Effector memory CD8-positive, alpha-beta T cell (primary cell): ENCODE measurements at regions not wholly inside any gene's neighbourhood (a gene's known extent, or its start where the extent isn't known, plus 50 kb on each side); places are given as distances from the start of the nearest gene placed in this dataset.

Experiments
- ATAC-seq: fragments of 150-1000 bp; cut with Tn5 transposase; replicated peaks from 2 replicates; pipeline ENCODE4 v1.10.0; 2021; ENCODE audit warnings: mild to moderate bottlenecking, moderate library complexity
- DNase-seq, 3 experiments: peaks; one replicate each; pipeline ENCODE4 v3.0.0; 2021
- H3K27ac Mint-ChIP-seq, 2 donors: one replicate each; pipeline ENCODE4 v1.8.0; 2022; ENCODE audit warnings: mild to moderate bottlenecking in 2 of 2, mixed read lengths in 2 of 2, moderate library complexity in 2 of 2
- H3K27me3 Mint-ChIP-seq, 2 donors: one replicate each; pipeline ENCODE4 v1.8.0; 2022; ENCODE audit warnings: mixed read lengths in 2 of 2
- H3K36me3 Mint-ChIP-seq: one replicate; pipeline ENCODE4 v1.8.0; 2022; ENCODE audit warnings: mild to moderate bottlenecking, moderate library complexity, mixed read lengths; ENCODE audit not compliant: insufficient read depth
- H3K4me1 Mint-ChIP-seq, 2 donors: one replicate each; pipeline ENCODE4 v1.8.0; 2022; ENCODE audit warnings: low read depth in 2 of 2, mixed read lengths in 2 of 2
- H3K4me3 Mint-ChIP-seq, 2 donors: one replicate each; pipeline ENCODE4 v1.8.0; 2022; ENCODE audit warnings: mild to moderate bottlenecking in 2 of 2, mixed read lengths in 2 of 2, moderate library complexity in 2 of 2
- H3K9me3 Mint-ChIP-seq, 2 donors: one replicate each; pipeline ENCODE4 v1.8.0; 2022; ENCODE audit warnings: mixed read lengths in 2 of 2

GRCh38 chr10:47063858-47064257, 152.6 kb downstream of the PTPN20 start:
- DNase-seq (no peak), ATAC-seq (no peak)
- Mint-ChIP-seq H3K36me3 (no peaks in the 10 kb centered on the region), H3K4me1 (no peaks in the 10 kb centered on the region), H3K4me3 (no peak overlapping the region), H3K27me3 (peaks cover 6 to 10% of the 10 kb centered on the region in 2 donors), H3K27ac (peak overlapping the region in 1 of 2 donors; percentile 42), H3K9me3 (no peaks in the 10 kb centered on the region)

GRCh38 chr10:47065903-47066302, 154.7 kb downstream of the PTPN20 start:
- Mint-ChIP-seq H3K27me3 (peaks cover 0 to 6% of the 10 kb centered on the region in 2 donors), H3K9me3 (no peaks in the 10 kb centered on the region), H3K27ac (no peak overlapping the region), H3K4me1 (no peaks in the 10 kb centered on the region), H3K36me3 (peaks cover 3% of the 10 kb centered on the region), H3K4me3 (no peak overlapping the region)
- ATAC-seq = no peak
- no peak for DNase-seq

- Mint-ChIP-seq H3K27ac (no peak overlapping the region), H3K4me1 (no peaks in the 10 kb centered on the region), H3K4me3 (no peak overlapping the region), H3K27me3 (no peaks in the 10 kb centered on the region), H3K36me3 (peaks cover 3% of the 10 kb centered on the region), H3K9me3 (no peaks in the 10 kb centered on the region)
- ATAC-seq = no peak
- DNase-seq = no peak
Measured at GRCh38 chr10:47067949-47068940, 157.0 kb downstream of the PTPN20 start.

GRCh38 chr10:47070541-47070940, 159.3 kb downstream of the PTPN20 start:
- Mint-ChIP-seq H3K27ac (no peak overlapping the region), H3K9me3 (no peaks in the 10 kb centered on the region), H3K27me3 (no peaks in the 10 kb centered on the region), H3K4me1 (no peaks in the 10 kb centered on the region), H3K36me3 (peaks cover 3% of the 10 kb centered on the region), H3K4me3 (no peak overlapping the region)
- ATAC-seq (no peak), DNase-seq (no peak)

- ATAC-seq (no peak), DNase-seq (no peak)
- Mint-ChIP-seq H3K9me3 (no peaks in the 10 kb centered on the region), H3K27ac (no peak overlapping the region), H3K4me1 (no peaks in the 10 kb centered on the region), H3K27me3 (peaks cover 0 to 7% of the 10 kb centered on the region in 2 donors), H3K36me3 (peaks cover 3% of the 10 kb centered on the region), H3K4me3 (no peak overlapping the region)
Measured at GRCh38 chr10:47071891-47072290, 160.7 kb downstream of the PTPN20 start.

GRCh38 chr10:47073967-47074366, 162.7 kb downstream of the PTPN20 start:
- DNase-seq (no peak), ATAC-seq (no peak)
- peaks cover 0 to 13% of the 10 kb centered on the region in 2 donors for H3K27me3 Mint-ChIP-seq
- no peak overlapping the region for H3K27ac Mint-ChIP-seq
- H3K4me3 Mint-ChIP-seq = no peak overlapping the region
- H3K4me1 Mint-ChIP-seq = no peaks in the 10 kb centered on the region
- no peaks in the 10 kb centered on the region for H3K9me3 Mint-ChIP-seq
- H3K36me3 Mint-ChIP-seq = peaks cover 3% of the 10 kb centered on the region

- Mint-ChIP-seq H3K9me3 (peaks cover 0 to 1% of the 10 kb centered on the region in 2 donors), H3K4me3 (no peak overlapping the region), H3K27ac (no peak overlapping the region), H3K4me1 (no peaks in the 10 kb centered on the region), H3K36me3 (no peaks in the 10 kb centered on the region), H3K27me3 (peaks cover 11 to 32% of the 10 kb centered on the region in 2 donors)
- ATAC-seq (no peak), DNase-seq (no peak)
Measured at GRCh38 chr10:47076949-47077361, 165.7 kb downstream of the PTPN20 start.

GRCh38 chr10:47077386-47077785, 166.2 kb downstream of the PTPN20 start:
- no peak for ATAC-seq
- H3K27me3 Mint-ChIP-seq = peaks cover 11 to 32% of the 10 kb centered on the region in 2 donors
- DNase-seq = no peak
- H3K4me1 Mint-ChIP-seq = no peaks in the 10 kb centered on the region
- peaks cover 0 to 1% of the 10 kb centered on the region in 2 donors for H3K9me3 Mint-ChIP-seq
- no peak overlapping the region for H3K4me3 Mint-ChIP-seq
- no peaks in the 10 kb centered on the region for H3K36me3 Mint-ChIP-seq
- no peak overlapping the region for H3K27ac Mint-ChIP-seq

- Mint-ChIP-seq H3K36me3 (no peaks in the 10 kb centered on the region), H3K4me1 (no peaks in the 10 kb centered on the region), H3K4me3 (no peak overlapping the region), H3K27me3 (peaks cover 11 to 32% of the 10 kb centered on the region in 2 donors), H3K27ac (no peak overlapping the region), H3K9me3 (peaks cover 0 to 1% of the 10 kb centered on the region in 2 donors)
- DNase-seq (no peak), ATAC-seq (no peak)
Measured at GRCh38 chr10:47077941-47078340, 166.7 kb downstream of the PTPN20 start.

GRCh38 chr10:47078393-47079203, 167.4 kb downstream of the PTPN20 start:
- Mint-ChIP-seq H3K36me3 (no peaks in the 10 kb centered on the region), H3K4me1 (no peaks in the 10 kb centered on the region), H3K27ac (no peak overlapping the region), H3K4me3 (no peak overlapping the region), H3K9me3 (peaks cover 0 to 1% of the 10 kb centered on the region in 2 donors), H3K27me3 (peaks cover 11 to 32% of the 10 kb centered on the region in 2 donors)
- ATAC-seq (no peak), DNase-seq (no peak)

- H3K4me3 Mint-ChIP-seq = no peak overlapping the region
- ATAC-seq = no peak
Measured at GRCh38 chr10:47079204-47079580, 168.0 kb downstream of the PTPN20 start.

GRCh38 chr10:47081264-47081663, 170.0 kb downstream of the PTPN20 start:
- Mint-ChIP-seq H3K27me3 (peaks cover 11 to 32% of the 10 kb centered on the region in 2 donors), H3K36me3 (no peaks in the 10 kb centered on the region), H3K4me3 (no peak overlapping the region), H3K27ac (no peak overlapping the region), H3K4me1 (no peaks in the 10 kb centered on the region), H3K9me3 (peaks cover 0 to 1% of the 10 kb centered on the region in 2 donors)
- DNase-seq = no peak
- ATAC-seq = no peak

More at GRCh38 chr10:47079204-47079580, 168.0 kb downstream of the PTPN20 start:
- peaks cover 11 to 32% of the 10 kb centered on the region in 2 donors for H3K27me3 Mint-ChIP-seq
- H3K9me3 Mint-ChIP-seq = peaks cover 0 to 1% of the 10 kb centered on the region in 2 donors
- H3K36me3 Mint-ChIP-seq = no peaks in the 10 kb centered on the region
- no peaks in the 10 kb centered on the region for H3K4me1 Mint-ChIP-seq
- DNase-seq = no peak
- no peak overlapping the region for H3K27ac Mint-ChIP-seq

GRCh38 chr10:47082055-47082784, 171.0 kb downstream of the PTPN20 start:
- Mint-ChIP-seq H3K36me3 (no peaks in the 10 kb centered on the region), H3K27ac (no peak overlapping the region), H3K27me3 (peaks cover 11 to 22% of the 10 kb centered on the region in 2 donors), H3K4me1 (no peaks in the 10 kb centered on the region), H3K9me3 (peaks cover 0 to 1% of the 10 kb centered on the region in 2 donors), H3K4me3 (no peak overlapping the region)
- no peak for DNase-seq
- no peak for ATAC-seq
